ENCODE measurements at regions not wholly inside any gene's neighbourhood (a gene's known extent, or its start where the extent isn't known, plus 50 kb on each side); places are given as distances from the start of the nearest gene placed in this dataset.
A peak's percentile ranks its signal among the peaks of the same experiment; 100 is the strongest.

GRCh38 chr6:164273491-164273890 is 859.0 kb downstream of the QKI start:
- Histone ChIP-seq H3K4me3 (replicated peaks in 1 of 3; ENCODE audit: insufficient read depth in 1 of 3, low read depth in 2 of 3, low read length in 3 of 3) (no peak overlapping the region), H3K36me3 (replicated peaks in 1 of 2; ENCODE audit: control insufficient read depth in 1 of 2, insufficient read depth in 2 of 2, low read length in 2 of 2) (no peaks in the 10 kb centered on the region), H3K27ac (ENCODE audit: extremely low read length, insufficient read depth, low read length) (no peak overlapping the region), H3K4me1 (ENCODE audit: insufficient read depth, low read length) (no peaks in the 10 kb centered on the region), H3K4me2 (ENCODE audit: low read depth, low read length) (no peak overlapping the region), H2AFZ (ENCODE audit: low read length) (no peak overlapping the region), H3K9me3 (ENCODE audit: low read length) (peaks cover 95% of the 10 kb centered on the region), H4K20me1 (ENCODE audit: insufficient read depth, low read length) (no peaks in the 10 kb centered on the region), H3K9ac (ENCODE audit: insufficient read depth, low read depth, low read length) (no peak overlapping the region), H3K79me2 (ENCODE audit: insufficient read depth, low read length) (no peaks in the 10 kb centered on the region), H3K27me3 (ENCODE audit: control insufficient read depth in 1 of 2, insufficient read depth in 2 of 2, low read length in 2 of 2) (no peaks in the 10 kb centered on the region)
- in situ Hi-C loops (cut with HindIII; ENCODE audit: extremely low pct_ligation_motif_present, low pct_unique_long_range_greater_than_20kb): no loop called here
- FAIRE-seq (no peak), DNase-seq (ENCODE audit: low spot score) (no peak), ATAC-seq (no peak)
- 2% methylated on average over 3 of the region's 3 CpGs for WGBS (ENCODE audit: low lambda C conversion rate)
- BruUV-seq (replicated peaks): no TSS peak
- TF ChIP-seq FOXK2 (IDR thresholded peaks at IDR 0.05) (no peak), CEBPB (IDR thresholded peaks at IDR 0.05; ENCODE audit: borderline replicate concordance, low read depth, low read length) (peak; percentile 61)
- POLR2A ChIA-PET: no interaction called here
- intact Hi-C loops (cut with micrococcal nuclease; ENCODE audit: unreplicated experiment): no loop called here
- CTCF ChIA-PET (ENCODE audit: low intra/inter-chr PET ratio, low total read pairs): no interaction called here

GRCh38 chr6:164266851-164267250 is 852.3 kb downstream of the QKI start:
- WGBS (ENCODE audit: low lambda C conversion rate): under 1% methylated on average over 3 of the region's 3 CpGs
- TF ChIP-seq AKAP8 (CRISPR knock-in tag; IDR thresholded peaks at IDR 0.05) (no peak), ARNT2 (CRISPR knock-in tag; IDR thresholded peaks at IDR 0.05; ENCODE audit: low read depth) (no peak), GPBP1L1 (CRISPR knock-in tag; IDR thresholded peaks at IDR 0.05) (no peak), YEATS2 (CRISPR knock-in tag; IDR thresholded peaks at IDR 0.05; ENCODE audit: borderline replicate concordance) (no peak), SSRP1 (CRISPR knock-in tag; IDR thresholded peaks at IDR 0.05) (no peak), ZNF639 (CRISPR knock-in tag; conservative IDR thresholded peaks at IDR 0.05) (no peak), JDP2 (CRISPR knock-in tag; IDR thresholded peaks at IDR 0.05; ENCODE audit: borderline replicate concordance) (no peak), ZNF724P (CRISPR knock-in tag; IDR thresholded peaks at IDR 0.05; ENCODE audit: borderline replicate concordance) (no peak), ZNF781 (CRISPR knock-in tag; IDR thresholded peaks at IDR 0.05; ENCODE audit: borderline replicate concordance, not compliant biosample characterization) (no peak), ZMYM4 (CRISPR knock-in tag; IDR thresholded peaks at IDR 0.05) (no peak), ZSCAN9 (CRISPR knock-in tag; IDR thresholded peaks at IDR 0.05; ENCODE audit: borderline replicate concordance) (no peak), SIX4 (CRISPR knock-in tag; IDR thresholded peaks at IDR 0.05) (no peak)
- in situ Hi-C loops (cut with HindIII; ENCODE audit: extremely low pct_ligation_motif_present, low pct_unique_long_range_greater_than_20kb): no loop called here
- ChIA-PET CTCF (ENCODE audit: low intra/inter-chr PET ratio, low total read pairs) (no interaction called here), POLR2A (no interaction called here)
- H4K20me1 ChIP-seq (ENCODE audit: insufficient read depth, low read length): no peaks in the 10 kb centered on the region
- H3K4me3 ChIP-seq (replicated peaks in 1 of 3; ENCODE audit: insufficient read depth in 1 of 3, low read depth in 2 of 3, low read length in 3 of 3): no peak overlapping the region
- no peak for FAIRE-seq
- H3K4me1 ChIP-seq (ENCODE audit: insufficient read depth, low read length): no peaks in the 10 kb centered on the region
- ATAC-seq: no peak
- peaks cover 96% of the 10 kb centered on the region for H3K9me3 ChIP-seq (ENCODE audit: low read length)
- H3K27ac ChIP-seq (ENCODE audit: extremely low read length, insufficient read depth, low read length): no peak overlapping the region
- no peaks in the 10 kb centered on the region for H3K79me2 ChIP-seq (ENCODE audit: insufficient read depth, low read length)
- DNase-seq (ENCODE audit: low spot score): no peak
- no peaks in the 10 kb centered on the region for H3K27me3 ChIP-seq (ENCODE audit: control insufficient read depth in 1 of 2, insufficient read depth in 2 of 2, low read length in 2 of 2)
- no TSS peak for BruUV-seq (replicated peaks)
- H3K36me3 ChIP-seq (replicated peaks in 1 of 2; ENCODE audit: control insufficient read depth in 1 of 2, insufficient read depth in 2 of 2, low read length in 2 of 2): no peaks in the 10 kb centered on the region
- H2AFZ ChIP-seq (ENCODE audit: low read length): no peak overlapping the region
- H3K9ac ChIP-seq (ENCODE audit: insufficient read depth, low read depth, low read length): no peak overlapping the region
- no peak overlapping the region for H3K4me2 ChIP-seq (ENCODE audit: low read depth, low read length)
- intact Hi-C loops (cut with micrococcal nuclease; ENCODE audit: unreplicated experiment): no loop called here

Measured in HepG2 (cell line).